HCT116 (cell line): ENCODE measurements at regions not wholly inside any gene's neighbourhood (a gene's known extent, or its start where the extent isn't known, plus 50 kb on each side); places are given as distances from the start of the nearest gene placed in this dataset.
"Not testable (repeated sequence)": the region's sequence is repeated elsewhere in the genome, so short reads cannot be mapped to it uniquely, and the experiment has no call there.

Experiments used
- ATAC-seq: fragments of 200-7000 bp; cut with Tn5 transposase; 2 replicates; pipeline ENCODE4 v1.9.1; 2020; ENCODE audit warnings: mild to moderate bottlenecking, moderate library complexity
- BruUV-seq: library from RNA; stranded (reverse); fragments of 400-500 nt; replicated peaks from 2 replicates; lab custom pipeline; 2021; lab: Mats Ljungman, UMichigan
- CTCF ChIA-PET: fragments of 300-600 bp; sonication (Branson Sonifier 250); formaldehyde crosslinking; loops from one replicate; lab custom pipeline; 2021; ENCODE audit warnings: antibody characterized with exemption; lab: Charles Lee
- POLR2A ChIA-PET: fragments of 300-600, 350-600 bp; sonication (Branson Sonifier 250); formaldehyde crosslinking; loops from one replicate; lab custom pipeline; 2021; ENCODE audit warnings: antibody characterized with exemption; lab: Charles Lee
- RAD21 ChIA-PET, 2 experiments: fragments of 300-600 bp; sonication (Branson Sonifier 250); formaldehyde crosslinking; loops; one replicate each; lab custom pipeline; 2023; ENCODE audit warnings: low total read pairs in 2 of 2; ENCODE audit not compliant: uncharacterized antibody in 2 of 2, unreplicated experiment in 2 of 2, low non-redundant PET in 1 of 2; lab: Charles Lee
- DNase-seq: peaks from one replicate; pipeline ENCODE4 v3.0.0-alpha.2; 2010; ENCODE audit warnings: low read depth, low spot score
- H2AFZ ChIP-seq: fragments of 200-600 bp; shearing (Covaris generic), sonication (generic); 2 replicates; pipeline ENCODE4 v1.6.1; 2017; ENCODE audit warnings: low read depth, mixed run types, mixed read lengths, antibody characterized with exemption, low read length; ENCODE audit not compliant: poor library complexity, severe bottlenecking
- H3K27ac ChIP-seq: 2 replicates; pipeline ENCODE4 v1.5.1; 2012; ENCODE audit warnings: low read depth, low read length
- H3K27me3 ChIP-seq: fragments of 200-600 bp; sonication (generic); 2 replicates; pipeline ENCODE4 v1.6.1; 2016; ENCODE audit warnings: mixed run types, low read length, mixed read lengths; ENCODE audit not compliant: insufficient read depth
- H3K36me3 ChIP-seq, 2 experiments: fragments of 200-500 bp in 1 of 2; fragments of 200-600 bp in 1 of 2; sonication (Bioruptor generic) in 1 of 2; sonication (generic) in 1 of 2; 2 replicates each; pipeline versions ENCODE4 v1.5.1 to v1.6.1; 2014 to 2016; ENCODE audit warnings: low read length in 2 of 2, inconsistent platforms in 1 of 2, mixed read lengths in 1 of 2, mixed run types in 1 of 2; ENCODE audit not compliant: insufficient read depth in 2 of 2, control insufficient read depth in 1 of 2
- H3K4me1 ChIP-seq, 2 experiments: fragments of 200-600 bp in 1 of 2; sonication (generic) in 1 of 2; 2 replicates each; pipeline versions ENCODE4 v1.5.1 to v1.6.1; 2012 to 2017; ENCODE audit warnings: low read length in 2 of 2, inconsistent platforms in 1 of 2, mild to moderate bottlenecking in 1 of 2, mixed read lengths in 1 of 2, mixed run types in 1 of 2, moderate library complexity in 1 of 2; ENCODE audit not compliant: insufficient read depth in 2 of 2, control insufficient read depth in 1 of 2
- H3K4me2 ChIP-seq: fragments of 200-600 bp; sonication (generic); 2 replicates; pipeline ENCODE4 v1.6.1; 2017; ENCODE audit warnings: mixed run types, low read length, mixed read lengths
- H3K4me3 ChIP-seq, 2 experiments: fragments of 200-600 bp in 1 of 2; sonication (generic) in 1 of 2; replicated peaks in 1 of 2; 2 replicates each; pipeline ENCODE4 v1.5.1; 2011 to 2016; ENCODE audit warnings: low read length in 2 of 2, control low read depth in 1 of 2, low read depth in 1 of 2, mild to moderate bottlenecking in 1 of 2, mixed read lengths in 1 of 2, mixed run types in 1 of 2
- H3K79me2 ChIP-seq: fragments of 200-600 bp; sonication (generic); 2 replicates; pipeline ENCODE4 v1.6.1; 2017; ENCODE audit warnings: mild to moderate bottlenecking, mixed run types, low read length, moderate library complexity, mixed read lengths; ENCODE audit not compliant: insufficient read depth
- H3K9ac ChIP-seq: fragments of 200-600 bp; sonication (generic); 2 replicates; pipeline ENCODE4 v1.6.1; 2016; ENCODE audit warnings: low read length, mixed read lengths
- H3K9me2 ChIP-seq: fragments of 200-600 bp; sonication (generic), shearing (Covaris generic); 2 replicates; pipeline ENCODE4 v1.6.1; 2017; ENCODE audit warnings: mixed run types, mild to moderate bottlenecking, moderate library complexity; ENCODE audit not compliant: insufficient read depth
- H3K9me3 ChIP-seq, 2 experiments: fragments of 200-500 bp in 1 of 2; fragments of 200-600 bp in 1 of 2; sonication (Bioruptor generic) in 1 of 2; sonication (generic) in 1 of 2; 2 replicates each; pipeline ENCODE4 v1.6.1; 2014 to 2017; ENCODE audit warnings: low read length in 2 of 2, mixed read lengths in 2 of 2, inconsistent platforms in 1 of 2, low read depth in 1 of 2, mild to moderate bottlenecking in 1 of 2, mixed run types in 1 of 2, moderate library complexity in 1 of 2; ENCODE audit not compliant: control insufficient read depth in 1 of 2, insufficient read depth in 1 of 2
- H4K20me1 ChIP-seq: fragments of 200-600 bp; sonication (generic), shearing (Covaris generic); 2 replicates; pipeline ENCODE4 v1.6.1; 2017; ENCODE audit warnings: mixed run types, mild to moderate bottlenecking, moderate library complexity; ENCODE audit not compliant: insufficient read depth
- EGR1 ChIP-seq: IDR thresholded peaks from 2 replicates; pipeline ENCODE4 v1.6.1; 2012; ENCODE audit warnings: low read depth
- EZH2 ChIP-seq: fragments of 200-600 bp; sonication (generic); IDR thresholded peaks from 2 replicates; pipeline ENCODE4 v1.6.1; 2017; ENCODE audit warnings: antibody characterized with exemption, mixed run types
- FOSL1 ChIP-seq: IDR thresholded peaks from 2 replicates; pipeline ENCODE4 v1.6.1; 2012; ENCODE audit warnings: low read depth
- JUND ChIP-seq: IDR thresholded peaks from 2 replicates; pipeline ENCODE4 v1.6.1; 2012
- POLR2A ChIP-seq: IDR thresholded peaks from 2 replicates; pipeline ENCODE4 v1.7.0; 2011; ENCODE audit warnings: borderline replicate concordance; ENCODE audit not compliant: insufficient read depth, insufficient read length; ENCODE audit errors: extremely low read depth
- RAD21 ChIP-seq: IDR thresholded peaks from 2 replicates; pipeline ENCODE4 v1.6.1; 2012; ENCODE audit warnings: low read depth, mild to moderate bottlenecking
- SP1 ChIP-seq: IDR thresholded peaks from 2 replicates; pipeline ENCODE4 v1.6.1; 2012; ENCODE audit warnings: low read depth
- TCF7L2 ChIP-seq: IDR thresholded peaks from 2 replicates; pipeline ENCODE4 v1.7.0; 2011; ENCODE audit warnings: borderline replicate concordance, inconsistent platforms; ENCODE audit not compliant: insufficient read depth, insufficient read length; ENCODE audit errors: extremely low read depth
- YY1 ChIP-seq: IDR thresholded peaks from 2 replicates; pipeline ENCODE4 v1.6.1; 2011; ENCODE audit warnings: low read length, low read depth, moderate library complexity, mild to moderate bottlenecking; ENCODE audit not compliant: insufficient replicate concordance; ENCODE audit errors: extremely low read depth
- intact Hi-C: fragments of 100-400 bp; cut with micrococcal nuclease; formaldehyde crosslinking; loops from 2 replicates; pipeline ENCODE4 v1.10.0; 2022
- TF ChIP-seq, protein P1 (sequence below): IDR thresholded peaks from 2 replicates; pipeline ENCODE4 v1.6.1; 2011; ENCODE audit warnings: mild to moderate bottlenecking, low read length, moderate library complexity; ENCODE audit not compliant: insufficient replicate concordance; ENCODE audit errors: extremely low read depth
- TF ChIP-seq, protein P2 (sequence below): IDR thresholded peaks from 2 replicates; pipeline ENCODE4 v1.6.1; 2012

DNA sequence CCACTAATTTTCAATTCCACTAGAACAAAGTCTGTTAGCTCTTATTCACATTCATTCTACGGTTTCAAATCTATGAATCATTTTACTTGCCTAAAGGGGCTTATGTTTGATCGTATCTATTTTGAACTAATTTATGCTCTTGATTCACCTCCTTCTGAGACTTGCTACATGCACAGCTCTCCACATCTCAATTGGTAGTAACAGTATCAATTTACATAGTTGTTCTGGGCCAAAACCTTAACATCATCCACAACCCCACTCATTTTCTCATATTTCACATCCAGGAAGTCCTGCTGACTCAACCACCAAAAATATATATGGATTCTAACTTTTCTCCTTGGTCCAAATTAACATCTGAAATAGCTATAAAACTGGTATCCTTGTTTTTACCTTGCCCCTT lies 208.6 kb downstream of the RASSF9 start (continued):
- TF ChIP-seq, protein P1, sequence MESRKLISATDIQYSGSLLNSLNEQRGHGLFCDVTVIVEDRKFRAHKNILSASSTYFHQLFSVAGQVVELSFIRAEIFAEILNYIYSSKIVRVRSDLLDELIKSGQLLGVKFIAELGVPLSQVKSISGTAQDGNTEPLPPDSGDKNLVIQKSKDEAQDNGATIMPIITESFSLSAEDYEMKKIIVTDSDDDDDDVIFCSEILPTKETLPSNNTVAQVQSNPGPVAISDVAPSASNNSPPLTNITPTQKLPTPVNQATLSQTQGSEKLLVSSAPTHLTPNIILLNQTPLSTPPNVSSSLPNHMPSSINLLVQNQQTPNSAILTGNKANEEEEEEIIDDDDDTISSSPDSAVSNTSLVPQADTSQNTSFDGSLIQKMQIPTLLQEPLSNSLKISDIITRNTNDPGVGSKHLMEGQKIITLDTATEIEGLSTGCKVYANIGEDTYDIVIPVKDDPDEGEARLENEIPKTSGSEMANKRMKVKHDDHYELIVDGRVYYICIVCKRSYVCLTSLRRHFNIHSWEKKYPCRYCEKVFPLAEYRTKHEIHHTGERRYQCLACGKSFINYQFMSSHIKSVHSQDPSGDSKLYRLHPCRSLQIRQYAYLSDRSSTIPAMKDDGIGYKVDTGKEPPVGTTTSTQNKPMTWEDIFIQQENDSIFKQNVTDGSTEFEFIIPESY, result no peak
- TF ChIP-seq TCF7L2 (no peak), SP1 (no peak), FOSL1 (no peak), EGR1 (no peak), POLR2A (no peak), EZH2 (no peak), YY1 (no peak), RAD21 (no peak), JUND (no peak)
- TF ChIP-seq, protein P2, sequence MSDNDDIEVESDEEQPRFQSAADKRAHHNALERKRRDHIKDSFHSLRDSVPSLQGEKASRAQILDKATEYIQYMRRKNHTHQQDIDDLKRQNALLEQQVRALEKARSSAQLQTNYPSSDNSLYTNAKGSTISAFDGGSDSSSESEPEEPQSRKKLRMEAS, result no peak
- TF ChIP-seq, all 23 proteins: peak for 0

DNA sequence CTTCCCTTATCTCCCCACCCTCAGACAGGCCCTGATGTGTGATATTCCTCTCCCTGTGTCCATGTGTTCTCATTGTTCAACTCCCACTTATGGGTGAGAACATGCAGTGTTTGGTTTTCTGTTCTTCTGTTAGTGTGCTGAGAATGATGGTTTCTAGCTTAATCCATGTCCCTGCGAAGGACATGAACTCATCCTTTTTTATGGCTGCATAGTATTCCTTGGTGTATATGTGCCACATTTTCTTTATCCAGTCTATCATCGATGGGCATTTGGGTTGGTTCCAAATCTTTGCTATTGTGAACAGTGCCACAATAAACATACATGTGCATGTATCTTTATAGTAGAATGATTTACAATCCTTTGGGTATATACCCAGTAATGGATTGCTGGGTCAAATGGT lies 207.6 kb downstream of the RASSF9 start:
- H3K4me1 ChIP-seq, result peaks cover 6 to 26% of the 10 kb centered on the region in 2 experiments; a peak in 2 of 4 replicates
- POLR2A ChIA-PET, H4K20me1 ChIP-seq, H3K9me2 ChIP-seq, H3K9ac ChIP-seq, CTCF ChIA-PET, H2AFZ ChIP-seq, H3K36me3 ChIP-seq, ATAC-seq, H3K9me3 ChIP-seq, BruUV-seq, H3K27ac ChIP-seq, H3K27me3 ChIP-seq, H3K79me2 ChIP-seq, RAD21 ChIA-PET, DNase-seq, intact Hi-C loops, H3K4me3 ChIP-seq, H3K4me2 ChIP-seq: not testable (repeated sequence)
